ENCODE measurements at regions not wholly inside any gene's neighbourhood (a gene's known extent, or its start where the extent isn't known, plus 50 kb on each side); places are given as distances from the start of the nearest gene placed in this dataset.
"Not testable (repeated sequence)": the region's sequence is repeated elsewhere in the genome, so short reads cannot be mapped to it uniquely, and the experiment has no call there.

GRCh38 chr6:85045767-85046166 is 281.4 kb upstream of the TBX18 start:
- TF ChIP-seq POLR2AphosphoS5, CTCF (IDR thresholded peaks at IDR 0.05): not testable (repeated sequence)

Measured in sigmoid colon (tissue), 4 donors.